Stimulated activated CD4-positive, alpha-beta T cell treated with anti-CD3 and anti-CD28 coated beads, Interleukin-2, amount 100 ng/mL, for 48 hours (primary cell): ENCODE measurements at regions not wholly inside any gene's neighbourhood (a gene's known extent, or its start where the extent isn't known, plus 50 kb on each side); places are given as distances from the start of the nearest gene placed in this dataset.
"Not testable (repeated sequence)": the region's sequence is repeated elsewhere in the genome, so short reads cannot be mapped to it uniquely, and the experiment has no call there.

ENCODE experiments used
- DNase-seq, 2 donors: peaks; one replicate each; pipeline ENCODE4 v3.0.0-alpha.2; 2020

GRCh38 chr3:36097209-36097608 lies 283.1 kb upstream of the STAC start:
- no peak for DNase-seq

GRCh38 chr3:36114353-36114752 lies 266.0 kb upstream of the STAC start:
- no peak for DNase-seq

DNA sequence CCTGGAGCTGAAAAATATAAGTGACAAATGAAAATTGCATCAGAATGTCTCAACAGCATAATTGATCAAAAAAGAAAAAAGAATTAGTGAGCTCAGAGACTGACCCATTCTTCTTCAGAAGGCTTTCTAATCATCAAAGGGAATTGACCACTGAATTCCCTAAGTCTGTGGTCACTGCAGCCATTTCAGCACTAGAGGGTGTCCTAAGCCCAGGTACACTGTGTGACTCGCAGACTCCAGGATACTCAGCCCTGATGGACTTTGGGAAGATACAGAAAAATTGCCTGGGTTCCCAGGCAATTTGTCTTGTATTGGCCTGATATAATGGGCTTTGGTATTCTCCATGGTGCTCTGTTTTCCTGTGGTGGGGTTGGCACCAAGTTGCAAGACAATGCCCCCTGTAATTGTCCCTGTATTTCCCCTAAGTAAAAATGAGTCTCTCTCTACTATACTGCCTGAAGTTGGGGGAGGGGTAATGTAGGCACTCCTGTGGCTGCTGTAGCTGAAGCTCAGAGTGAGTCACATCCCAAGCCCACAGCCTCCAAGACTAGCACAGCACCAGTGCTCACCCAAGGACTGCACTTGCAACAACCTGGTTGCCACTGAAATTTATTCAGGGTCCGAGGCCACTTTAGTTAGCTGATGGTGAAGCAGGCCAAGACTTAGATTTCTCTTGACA lies 256.0 kb upstream of the STAC start:
- no peak for DNase-seq

DNA sequence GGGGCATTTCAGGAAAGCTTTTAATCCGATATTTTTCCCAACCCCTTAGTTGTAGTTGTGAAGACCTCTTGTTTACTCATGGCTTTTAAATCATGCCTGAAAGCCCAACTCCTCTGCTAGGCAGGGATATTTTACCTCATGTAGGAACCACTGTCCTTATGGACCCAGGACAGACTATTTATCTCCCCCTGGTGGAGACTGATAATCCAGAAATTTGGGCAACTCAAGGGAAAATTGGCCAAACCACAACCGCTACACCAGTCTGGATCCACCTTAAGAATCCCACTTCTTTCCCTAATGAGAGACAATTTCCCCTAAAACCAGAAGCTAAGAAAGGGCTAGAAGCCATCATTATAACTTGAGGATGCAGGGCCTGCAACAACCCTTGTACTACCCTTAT lies 248.1 kb upstream of the STAC start:
- no peak for DNase-seq

- no peak for DNase-seq
Observed at GRCh38 chr3:36135863-36136262, 244.4 kb upstream of the STAC start.

GRCh38 chr3:36142746-36143145 lies 237.6 kb upstream of the STAC start:
- no peak for DNase-seq

- no peak for DNase-seq
Observed at GRCh38 chr3:36146404-36146803, 233.9 kb upstream of the STAC start.

DNA sequence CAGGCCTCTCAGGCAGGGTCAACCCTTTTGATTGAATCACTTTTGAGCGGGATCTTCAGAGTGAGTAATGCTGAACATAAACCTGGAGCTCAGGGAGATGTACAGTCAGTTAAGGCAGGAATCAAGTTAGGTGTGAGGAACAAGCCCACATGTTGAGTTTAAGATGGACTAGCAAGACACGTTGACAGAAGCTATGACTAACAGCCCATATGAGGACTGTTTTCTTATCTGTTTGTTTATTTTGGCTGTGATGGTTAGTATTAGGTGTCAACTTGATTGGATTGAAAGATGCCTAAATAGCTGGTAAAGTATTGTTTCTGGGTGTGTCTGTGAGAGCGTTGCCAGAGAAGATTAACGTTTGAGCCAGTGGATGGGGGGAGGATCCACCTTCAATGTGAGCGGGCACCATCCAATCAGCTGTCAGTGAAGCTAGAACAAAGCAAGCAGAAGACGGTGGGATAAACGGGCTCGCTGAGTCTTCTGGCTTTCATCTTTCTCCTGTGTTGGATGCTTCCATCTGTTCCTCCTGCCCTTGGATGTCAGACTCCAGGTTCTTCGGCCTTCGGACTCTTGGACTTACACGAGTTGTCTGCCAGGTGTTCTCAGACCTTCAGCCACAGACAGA lies 232.3 kb upstream of the STAC start:
- no peak for DNase-seq

- DNase-seq = no peak
Observed at GRCh38 chr3:36149447-36149865, 230.8 kb upstream of the STAC start.

DNA sequence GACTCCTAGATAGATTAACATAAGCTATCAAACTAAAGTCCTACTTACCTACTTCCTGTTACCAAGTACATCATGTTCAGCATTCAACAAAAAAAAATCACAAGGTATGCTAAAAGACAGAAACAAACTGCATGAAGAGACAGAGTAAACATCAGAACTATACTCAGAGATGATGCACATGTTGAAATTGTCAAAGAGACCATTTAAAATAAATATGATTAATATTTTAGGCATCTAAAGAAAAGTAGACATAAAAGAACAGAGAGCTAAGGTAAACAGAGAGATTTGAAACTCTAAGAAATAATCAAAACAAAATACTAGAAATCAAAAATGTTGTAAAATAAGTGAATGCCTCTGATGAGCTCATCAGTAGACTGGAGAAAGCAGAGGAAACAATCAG lies 224.8 kb upstream of the STAC start:
- DNase-seq = no peak

GRCh38 chr3:36164400-36164799 lies 215.9 kb upstream of the STAC start:
- no peak for DNase-seq

DNA sequence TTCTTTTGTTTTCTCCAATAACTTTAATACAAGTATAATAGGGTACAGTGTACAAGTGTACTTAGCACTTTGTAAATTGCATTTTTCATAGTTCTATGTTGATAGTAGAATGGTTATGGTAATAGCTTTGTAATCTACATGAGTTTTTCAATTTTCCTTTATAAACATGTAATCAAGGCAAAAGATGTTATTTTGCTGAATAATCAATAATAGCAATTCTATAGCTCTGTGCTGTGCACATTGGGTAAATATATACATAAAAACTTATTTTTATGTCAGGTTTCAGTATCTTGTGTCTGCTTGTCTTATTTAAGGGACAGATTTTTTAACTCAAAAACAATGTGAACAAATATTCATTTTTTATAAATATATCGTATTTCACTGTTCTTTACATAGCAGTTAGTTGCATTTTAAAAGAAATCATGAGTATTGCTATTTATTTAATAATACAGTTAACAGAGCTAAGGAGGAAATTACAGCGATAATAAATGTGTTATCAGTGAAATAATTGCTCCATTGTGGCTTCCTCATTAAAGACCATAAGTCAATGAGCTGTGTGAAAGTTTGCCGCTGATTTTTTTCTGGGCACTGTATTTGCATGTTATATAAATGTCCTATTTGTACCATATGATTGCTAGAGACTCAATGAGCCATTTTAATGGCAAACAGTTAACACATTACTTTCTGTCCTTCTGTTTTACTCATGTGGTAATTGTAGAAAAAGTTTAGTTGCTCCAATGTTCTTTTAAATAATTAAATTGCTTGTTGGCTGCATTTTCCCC lies 214.6 kb upstream of the STAC start:
- no peak for DNase-seq

DNA sequence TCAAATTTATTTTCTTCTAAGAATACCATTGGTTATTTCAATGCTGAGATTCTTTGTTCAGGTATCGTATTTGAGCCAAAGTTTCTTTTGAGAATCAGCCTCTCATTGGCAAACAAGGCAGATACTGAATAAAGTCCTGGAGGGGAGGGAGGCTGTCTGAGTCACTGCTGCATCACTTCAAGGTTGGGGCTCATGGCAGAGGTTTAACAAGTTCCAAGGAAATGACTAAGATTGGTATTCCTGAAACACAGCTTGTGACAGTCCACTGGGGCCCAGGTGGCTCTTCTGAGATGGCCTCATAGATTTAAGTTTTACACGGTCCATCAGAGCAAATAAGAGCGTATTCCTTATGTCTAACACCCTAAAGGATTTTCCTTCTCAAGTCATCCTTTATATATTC lies 213.8 kb upstream of the STAC start:
- no peak for DNase-seq

GRCh38 chr3:36172699-36173098 lies 207.6 kb upstream of the STAC start:
- no peak for DNase-seq

GRCh38 chr3:36175113-36175812 lies 205.0 kb upstream of the STAC start:
- no peak for DNase-seq

GRCh38 chr3:36175916-36176461 lies 204.3 kb upstream of the STAC start:
- DNase-seq = no peak

DNA sequence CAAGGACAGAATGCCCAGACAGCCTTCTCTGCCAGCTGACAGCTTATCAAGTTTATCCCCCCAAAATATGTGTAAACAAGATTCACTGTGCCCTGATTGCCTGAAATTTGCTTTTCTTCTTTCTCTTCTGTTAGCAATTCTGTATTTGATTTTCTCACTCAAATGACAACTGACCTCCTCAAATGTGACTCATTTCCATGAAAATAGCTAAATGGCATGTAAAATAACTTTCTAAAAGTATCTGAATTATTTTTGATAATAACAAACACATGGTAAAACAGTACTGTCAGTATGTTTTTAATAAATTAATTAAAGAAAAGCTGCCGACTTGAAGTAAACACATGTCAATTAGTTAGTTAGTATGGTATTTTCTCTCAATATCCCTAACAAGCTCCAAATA lies 202.3 kb upstream of the STAC start:
- no peak for DNase-seq

DNA sequence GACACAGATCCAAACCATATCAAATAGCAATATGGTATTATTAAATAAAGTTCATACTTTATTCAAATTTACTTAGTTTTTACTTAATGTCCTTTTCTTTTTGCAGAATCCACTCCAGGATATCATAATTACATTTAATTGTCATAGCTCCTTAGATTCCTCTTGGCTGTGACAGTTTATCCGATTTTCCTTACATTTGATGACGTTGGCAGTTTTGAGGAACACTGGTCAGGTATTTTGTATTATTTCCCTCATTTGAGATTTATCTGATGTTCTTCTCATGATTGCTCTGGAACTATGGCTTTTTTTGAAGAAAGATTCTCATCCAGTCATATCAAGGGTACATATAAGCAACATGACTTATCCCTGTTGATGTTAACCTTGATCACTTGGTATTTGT lies 198.3 kb upstream of the STAC start:
- no peak for DNase-seq

DNA sequence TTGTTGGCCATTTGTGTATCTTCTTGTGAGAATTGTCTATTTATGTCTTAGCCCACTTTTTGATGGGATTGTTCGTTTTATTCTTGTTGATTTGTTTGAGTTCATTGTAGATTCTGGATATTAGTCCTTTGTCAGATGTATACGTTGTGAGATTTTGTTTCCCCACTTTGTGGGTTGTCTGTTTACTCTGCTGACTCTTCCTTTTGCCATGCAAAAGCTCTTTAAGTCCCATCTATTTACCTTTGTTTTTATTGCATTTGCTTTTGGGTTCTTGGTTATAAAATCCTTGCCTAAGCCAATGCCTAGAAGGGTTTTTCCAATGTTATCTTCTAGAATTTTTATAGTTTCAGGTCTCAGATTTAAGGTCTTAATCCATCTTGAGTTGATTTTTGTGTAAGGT lies 193.1 kb upstream of the STAC start:
- not testable (repeated sequence) for DNase-seq

DNA sequence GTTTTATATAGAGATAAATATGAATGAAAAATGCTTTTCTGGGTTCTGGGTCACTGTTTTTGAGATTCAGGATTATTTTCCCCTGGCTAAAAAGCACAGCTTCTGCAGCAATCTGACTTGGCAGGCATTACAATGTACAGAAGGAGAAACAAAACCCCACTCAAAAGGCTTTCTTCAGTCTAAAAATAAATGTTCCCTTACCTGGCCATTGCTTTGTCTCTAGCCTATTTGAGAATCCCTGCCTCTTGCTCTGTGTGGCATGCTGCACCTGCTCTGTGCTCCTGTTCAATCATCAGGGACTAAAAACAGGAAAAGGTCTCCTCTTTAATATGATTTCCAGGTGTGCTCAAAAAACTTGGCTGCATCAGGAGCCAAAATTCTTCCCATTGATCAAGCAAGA lies 187.4 kb upstream of the STAC start:
- no peak for DNase-seq

DNA sequence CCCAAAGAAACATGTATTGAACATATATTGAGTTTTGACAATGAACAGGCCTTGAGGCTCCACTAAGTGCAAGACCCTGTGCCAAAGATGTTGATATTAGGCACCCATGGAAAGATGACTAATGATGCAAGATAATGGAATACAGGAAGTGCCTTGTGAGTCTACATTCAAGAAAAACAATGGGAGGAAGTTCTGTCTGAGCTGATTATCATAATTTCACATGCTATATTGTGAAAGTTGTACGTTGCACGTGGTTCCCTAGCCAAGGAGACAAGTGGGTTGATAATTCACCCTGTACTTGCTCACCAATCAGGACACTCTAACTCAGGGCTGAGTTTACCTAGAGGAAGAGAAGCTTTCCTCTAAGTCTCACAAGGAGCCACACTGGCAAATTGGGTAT lies 186.9 kb upstream of the STAC start:
- DNase-seq = no peak

DNA sequence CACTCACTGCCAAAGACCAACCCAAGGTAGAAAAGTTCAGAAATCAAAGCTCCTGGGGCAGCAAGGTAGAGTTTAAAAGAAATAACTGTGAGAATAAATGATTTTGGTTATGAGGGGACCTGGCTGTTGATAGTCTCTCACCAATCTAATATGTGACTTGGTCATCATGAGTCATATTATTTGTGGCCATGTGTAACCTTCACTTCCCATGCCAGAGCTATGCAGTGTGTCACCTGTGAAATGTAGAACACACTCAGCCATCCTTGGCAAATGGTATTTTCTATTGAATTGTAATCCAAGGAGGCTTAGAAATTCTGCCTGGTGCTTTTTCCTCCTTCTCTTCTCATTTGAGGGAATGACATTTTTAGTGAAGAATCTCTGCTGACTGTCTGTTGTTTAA lies 184.2 kb upstream of the STAC start:
- DNase-seq = no peak

DNA sequence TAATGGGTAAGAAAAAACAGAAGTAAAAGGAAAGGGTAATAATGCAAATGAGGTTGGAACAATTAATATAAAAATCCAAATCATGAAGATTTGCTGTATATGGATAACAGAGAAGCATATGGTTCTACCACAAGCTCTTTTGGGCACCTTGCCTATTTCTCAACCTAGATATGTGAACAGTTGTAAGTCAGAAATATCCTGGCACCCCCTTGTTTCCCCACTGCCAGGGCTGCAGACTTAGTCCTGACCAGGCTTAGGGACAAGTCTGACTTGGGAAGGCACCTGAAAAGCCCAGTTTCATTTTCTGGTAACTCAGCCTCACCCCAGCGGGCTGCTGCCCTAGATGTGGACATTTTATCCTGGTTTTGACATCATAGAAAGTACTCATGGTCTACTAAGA lies 183.2 kb upstream of the STAC start:
- DNase-seq = no peak
